ENCODE measurements at regions not wholly inside any gene's neighbourhood (a gene's known extent, or its start where the extent isn't known, plus 50 kb on each side); places are given as distances from the start of the nearest gene placed in this dataset.

DNA sequence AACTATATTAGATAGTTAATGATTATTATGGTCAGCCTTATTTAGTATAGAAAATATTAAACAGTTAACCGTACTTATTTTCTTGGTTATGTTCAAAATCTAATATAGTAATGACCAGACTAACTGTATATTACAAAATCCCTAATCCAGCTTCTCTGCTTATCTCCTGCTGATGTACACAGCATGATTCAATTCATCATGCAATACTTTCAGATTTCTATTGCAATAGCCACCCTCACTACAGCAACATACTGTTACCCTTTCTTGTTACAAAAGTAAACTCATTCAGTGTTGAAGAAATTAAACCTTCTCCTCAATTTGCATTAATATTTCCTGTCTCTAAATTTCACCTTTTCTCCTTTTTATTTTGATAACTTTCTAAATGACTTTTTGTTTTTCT lies 1375.0 kb upstream of the NUDT12 start:
- DNase-seq (ENCODE audit: low spot score) = no peak
- TF ChIP-seq, protein P1, sequence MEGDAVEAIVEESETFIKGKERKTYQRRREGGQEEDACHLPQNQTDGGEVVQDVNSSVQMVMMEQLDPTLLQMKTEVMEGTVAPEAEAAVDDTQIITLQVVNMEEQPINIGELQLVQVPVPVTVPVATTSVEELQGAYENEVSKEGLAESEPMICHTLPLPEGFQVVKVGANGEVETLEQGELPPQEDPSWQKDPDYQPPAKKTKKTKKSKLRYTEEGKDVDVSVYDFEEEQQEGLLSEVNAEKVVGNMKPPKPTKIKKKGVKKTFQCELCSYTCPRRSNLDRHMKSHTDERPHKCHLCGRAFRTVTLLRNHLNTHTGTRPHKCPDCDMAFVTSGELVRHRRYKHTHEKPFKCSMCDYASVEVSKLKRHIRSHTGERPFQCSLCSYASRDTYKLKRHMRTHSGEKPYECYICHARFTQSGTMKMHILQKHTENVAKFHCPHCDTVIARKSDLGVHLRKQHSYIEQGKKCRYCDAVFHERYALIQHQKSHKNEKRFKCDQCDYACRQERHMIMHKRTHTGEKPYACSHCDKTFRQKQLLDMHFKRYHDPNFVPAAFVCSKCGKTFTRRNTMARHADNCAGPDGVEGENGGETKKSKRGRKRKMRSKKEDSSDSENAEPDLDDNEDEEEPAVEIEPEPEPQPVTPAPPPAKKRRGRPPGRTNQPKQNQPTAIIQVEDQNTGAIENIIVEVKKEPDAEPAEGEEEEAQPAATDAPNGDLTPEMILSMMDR (IDR thresholded peaks at IDR 0.05; ENCODE audit: extremely low read depth, missing control alignments) = no peak

DNA sequence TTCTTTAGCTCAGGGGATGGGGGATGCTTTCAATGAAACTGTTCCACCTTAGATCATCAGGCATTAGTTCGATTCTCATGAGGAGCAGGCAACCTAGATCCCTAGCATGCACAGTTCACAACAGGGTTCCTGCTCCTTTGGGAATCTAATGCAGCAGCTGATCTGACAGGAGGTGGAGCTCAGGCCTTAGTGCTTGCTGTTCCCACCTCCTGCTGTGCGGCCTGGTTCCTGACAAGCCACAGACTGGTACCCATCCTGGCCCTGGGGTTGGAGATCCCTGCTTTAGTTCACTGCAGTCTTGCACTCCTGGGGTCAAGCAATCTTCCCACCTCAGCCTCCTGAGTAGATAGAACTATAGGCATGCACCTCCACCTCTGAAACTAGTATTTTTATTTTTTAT lies 1369.8 kb upstream of the NUDT12 start:
- TF ChIP-seq, protein P1 (IDR thresholded peaks at IDR 0.05; ENCODE audit: extremely low read depth, missing control alignments) = no peak
- no peak for DNase-seq (ENCODE audit: low spot score)

DNA sequence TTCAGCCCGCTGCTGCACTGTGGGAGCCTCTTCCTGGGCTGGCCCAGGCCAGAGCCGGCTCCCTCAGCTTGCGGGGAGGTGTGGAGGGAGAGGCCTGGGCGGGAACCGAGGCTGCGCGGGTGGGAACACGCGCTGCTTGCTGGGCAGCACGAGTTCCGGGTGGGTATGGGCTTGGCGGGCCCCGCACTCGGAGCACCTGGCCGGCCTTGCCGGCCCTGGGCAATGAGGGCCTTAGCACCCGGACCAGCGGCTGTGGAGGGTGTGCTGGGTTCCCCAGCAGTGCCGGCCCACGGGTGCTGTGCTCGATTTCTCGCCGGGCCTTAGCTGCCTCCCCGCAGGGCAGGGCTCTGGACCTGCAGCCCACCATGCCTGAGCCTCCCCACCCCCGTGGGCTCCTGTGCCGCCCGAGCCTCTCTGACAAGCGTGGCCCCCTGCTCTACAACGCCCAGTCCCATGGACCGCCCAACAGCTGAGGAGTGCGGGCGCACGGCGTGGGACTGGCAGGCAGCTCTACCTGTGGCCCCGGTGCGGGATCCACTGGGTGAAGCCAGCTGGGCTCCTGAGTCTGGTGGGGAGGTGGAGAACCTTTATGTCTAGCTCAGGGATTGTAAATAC lies 1366.4 kb upstream of the NUDT12 start:
- DNase-seq (ENCODE audit: low spot score) = no peak
- TF ChIP-seq, protein P1 (IDR thresholded peaks at IDR 0.05; ENCODE audit: extremely low read depth, missing control alignments) = no peak

DNA sequence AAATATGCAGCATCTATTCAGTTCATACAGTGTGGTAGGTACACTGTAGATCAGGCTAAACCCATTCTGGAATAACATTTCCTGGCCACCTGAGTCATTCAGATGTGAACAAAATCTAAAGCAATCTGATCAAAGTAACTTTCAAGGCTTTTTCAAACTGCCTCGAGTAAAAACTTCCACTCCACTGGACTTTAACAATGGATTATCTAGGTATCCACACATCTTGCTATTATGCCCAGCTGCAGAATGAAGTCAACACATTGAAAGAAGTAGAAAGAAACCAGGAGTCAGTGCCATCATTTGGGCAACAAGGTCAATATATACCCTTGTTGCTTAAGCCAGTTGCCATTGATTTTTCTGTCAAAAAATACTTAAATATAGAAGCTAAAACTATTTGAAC lies 1352.6 kb upstream of the NUDT12 start:
- no peak for DNase-seq (ENCODE audit: low spot score)
- TF ChIP-seq, protein P1 (IDR thresholded peaks at IDR 0.05; ENCODE audit: extremely low read depth, missing control alignments) = no peak

DNA sequence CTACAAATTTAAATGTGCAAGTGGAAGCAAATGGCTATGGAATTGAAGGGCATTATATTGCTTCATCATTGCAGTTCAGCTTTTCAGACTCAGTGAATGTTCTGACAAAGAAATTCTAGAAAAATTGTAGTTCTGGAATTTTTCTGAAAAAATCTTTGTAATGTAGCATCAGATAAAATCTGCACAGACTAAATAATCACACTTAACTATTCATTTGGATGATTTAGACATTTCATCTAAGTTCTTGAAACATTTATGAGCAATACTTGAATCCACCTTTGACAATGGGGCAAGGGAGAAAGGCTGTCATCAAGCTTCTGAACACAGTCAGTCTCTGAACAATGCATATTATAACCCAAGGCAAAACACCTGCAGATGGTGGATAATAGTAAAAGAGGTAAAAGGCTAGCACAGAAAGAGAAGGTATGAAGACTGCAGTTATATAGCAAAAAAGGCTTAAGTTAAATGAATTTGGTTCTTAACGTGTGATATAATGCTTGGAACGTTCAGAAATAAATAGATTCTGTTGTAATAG lies 1352.0 kb upstream of the NUDT12 start:
- no peak for DNase-seq (ENCODE audit: low spot score)
- TF ChIP-seq, protein P1 (IDR thresholded peaks at IDR 0.05; ENCODE audit: extremely low read depth, missing control alignments) = no peak

DNA sequence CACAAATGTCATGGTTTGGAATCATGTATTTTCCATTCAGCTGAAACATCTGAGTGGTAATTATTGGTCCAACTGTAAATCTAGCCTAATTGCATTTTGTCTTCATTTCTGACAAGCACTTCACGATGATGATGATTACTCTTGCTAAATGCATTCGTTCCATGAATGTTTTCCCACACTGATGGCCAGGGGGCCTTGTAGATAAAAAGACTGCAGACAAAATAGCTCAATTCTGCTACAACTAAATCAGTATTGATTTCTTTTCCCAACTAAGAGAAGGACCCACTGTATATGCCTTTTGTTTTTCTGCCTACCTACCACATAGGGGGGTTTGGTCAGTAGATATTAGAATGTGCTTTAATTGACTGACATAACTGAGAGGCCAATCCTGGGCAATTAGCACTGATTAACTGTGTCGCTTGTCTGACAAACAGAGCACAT lies 1351.3 kb upstream of the NUDT12 start:
- no peak for DNase-seq (ENCODE audit: low spot score)
- TF ChIP-seq, protein P1 (IDR thresholded peaks at IDR 0.05; ENCODE audit: extremely low read depth, missing control alignments) = no peak

DNA sequence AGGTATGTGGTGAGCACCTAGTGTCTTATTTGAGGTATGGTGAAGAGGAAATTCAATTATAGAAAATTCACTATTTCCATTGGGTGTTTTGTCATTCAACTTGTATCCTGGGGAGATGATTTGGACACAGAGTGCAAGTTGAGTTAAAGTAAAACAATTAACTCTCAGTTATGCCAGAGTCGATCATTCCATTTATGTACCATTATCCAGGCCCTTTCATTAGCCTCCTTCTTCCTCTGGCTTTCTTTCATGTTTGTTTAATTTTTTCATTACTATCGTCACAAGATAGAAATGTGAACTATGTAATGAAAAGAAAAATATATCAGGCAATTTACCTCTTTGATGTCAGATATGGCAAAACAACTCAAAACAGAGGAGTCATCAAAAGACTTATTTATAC lies 1347.2 kb upstream of the NUDT12 start:
- TF ChIP-seq, protein P1 (IDR thresholded peaks at IDR 0.05; ENCODE audit: extremely low read depth, missing control alignments) = no peak
- DNase-seq (ENCODE audit: low spot score) = no peak
